ENCODE measurements at regions not wholly inside any gene's neighbourhood (a gene's known extent, or its start where the extent isn't known, plus 50 kb on each side); places are given as distances from the start of the nearest gene placed in this dataset.

DNA sequence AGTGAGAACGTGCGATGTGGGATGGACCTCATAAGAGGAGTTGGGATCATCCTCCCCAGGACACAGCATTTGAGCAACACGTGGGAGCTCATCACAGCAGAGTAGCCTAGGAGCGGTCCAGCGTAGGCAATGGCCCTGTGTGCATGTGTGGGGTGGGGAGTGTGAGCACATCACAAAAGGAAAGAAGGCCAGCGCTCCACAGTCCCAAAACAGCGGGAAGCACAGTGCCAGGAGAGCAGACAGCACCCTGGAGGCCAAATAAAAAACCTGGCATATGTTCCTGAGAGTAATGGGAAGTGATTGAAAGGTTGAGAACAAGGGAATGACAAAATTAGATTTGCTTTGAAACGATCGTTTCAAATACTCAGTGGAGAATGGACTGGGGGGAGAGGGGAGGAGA is 226.0 kb downstream of the C7orf25 start:
- Histone ChIP-seq H3K4me3 (replicated peaks in 1 of 2; ENCODE audit: low read depth in 1 of 2, low read length in 2 of 2) (no peak overlapping the region), H3K36me3 (ENCODE audit: control insufficient read depth in 1 of 2, insufficient read depth in 2 of 2, low read length in 2 of 2) (no peaks in the 10 kb centered on the region), H3K9me2 (ENCODE audit: insufficient read depth) (no peaks in the 10 kb centered on the region), H2AFZ (ENCODE audit: low read depth, low read length, poor library complexity, severe bottlenecking) (no peak overlapping the region), H3K4me1 (ENCODE audit: control insufficient read depth in 1 of 2, insufficient read depth in 2 of 2, low read length in 2 of 2) (no peaks in the 10 kb centered on the region), H3K27ac (ENCODE audit: low read depth, low read length) (no peak overlapping the region), H4K20me1 (ENCODE audit: insufficient read depth) (no peaks in the 10 kb centered on the region), H3K9me3 (ENCODE audit: control insufficient read depth in 1 of 2, insufficient read depth in 1 of 2, low read depth in 1 of 2, low read length in 2 of 2) (no peaks in the 10 kb centered on the region), H3K9ac (ENCODE audit: low read length) (no peak overlapping the region), H3K79me2 (ENCODE audit: insufficient read depth, low read length) (no peaks in the 10 kb centered on the region), H3K4me2 (ENCODE audit: low read length) (no peak overlapping the region), H3K27me3 (ENCODE audit: insufficient read depth, low read length) (no peaks in the 10 kb centered on the region; the same call in 1 of the 2 replicates)
- intact Hi-C loops (cut with micrococcal nuclease) = no loop called here
- CTCF ChIA-PET = no interaction called here
- TF ChIP-seq, protein P1, sequence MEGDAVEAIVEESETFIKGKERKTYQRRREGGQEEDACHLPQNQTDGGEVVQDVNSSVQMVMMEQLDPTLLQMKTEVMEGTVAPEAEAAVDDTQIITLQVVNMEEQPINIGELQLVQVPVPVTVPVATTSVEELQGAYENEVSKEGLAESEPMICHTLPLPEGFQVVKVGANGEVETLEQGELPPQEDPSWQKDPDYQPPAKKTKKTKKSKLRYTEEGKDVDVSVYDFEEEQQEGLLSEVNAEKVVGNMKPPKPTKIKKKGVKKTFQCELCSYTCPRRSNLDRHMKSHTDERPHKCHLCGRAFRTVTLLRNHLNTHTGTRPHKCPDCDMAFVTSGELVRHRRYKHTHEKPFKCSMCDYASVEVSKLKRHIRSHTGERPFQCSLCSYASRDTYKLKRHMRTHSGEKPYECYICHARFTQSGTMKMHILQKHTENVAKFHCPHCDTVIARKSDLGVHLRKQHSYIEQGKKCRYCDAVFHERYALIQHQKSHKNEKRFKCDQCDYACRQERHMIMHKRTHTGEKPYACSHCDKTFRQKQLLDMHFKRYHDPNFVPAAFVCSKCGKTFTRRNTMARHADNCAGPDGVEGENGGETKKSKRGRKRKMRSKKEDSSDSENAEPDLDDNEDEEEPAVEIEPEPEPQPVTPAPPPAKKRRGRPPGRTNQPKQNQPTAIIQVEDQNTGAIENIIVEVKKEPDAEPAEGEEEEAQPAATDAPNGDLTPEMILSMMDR (IDR thresholded peaks at IDR 0.05 in 2 of 3, conservative IDR thresholded peaks at IDR 0.05 in 1 of 3; ENCODE audit: borderline replicate concordance in 1 of 3, insufficient read depth in 1 of 3, low read depth in 2 of 3, low read length in 2 of 3) = no peak
- TF ChIP-seq, protein P2, sequence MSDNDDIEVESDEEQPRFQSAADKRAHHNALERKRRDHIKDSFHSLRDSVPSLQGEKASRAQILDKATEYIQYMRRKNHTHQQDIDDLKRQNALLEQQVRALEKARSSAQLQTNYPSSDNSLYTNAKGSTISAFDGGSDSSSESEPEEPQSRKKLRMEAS (IDR thresholded peaks at IDR 0.05) = no peak
- TF ChIP-seq SP1 (IDR thresholded peaks at IDR 0.05; ENCODE audit: low read depth) = no peak
- TF ChIP-seq EGR1 (IDR thresholded peaks at IDR 0.05; ENCODE audit: low read depth) = no peak
- no TSS peak for BruUV-seq (replicated peaks)
- POLR2A ChIA-PET = no interaction called here
- DNase-seq (ENCODE audit: low read depth, low spot score) = no peak
- no peak for ATAC-seq
- RAD21 ChIA-PET (ENCODE audit: low non-redundant PET in 1 of 2, low total read pairs in 2 of 2, uncharacterized antibody in 2 of 2, unreplicated experiment in 2 of 2) = no interaction called here

DNA sequence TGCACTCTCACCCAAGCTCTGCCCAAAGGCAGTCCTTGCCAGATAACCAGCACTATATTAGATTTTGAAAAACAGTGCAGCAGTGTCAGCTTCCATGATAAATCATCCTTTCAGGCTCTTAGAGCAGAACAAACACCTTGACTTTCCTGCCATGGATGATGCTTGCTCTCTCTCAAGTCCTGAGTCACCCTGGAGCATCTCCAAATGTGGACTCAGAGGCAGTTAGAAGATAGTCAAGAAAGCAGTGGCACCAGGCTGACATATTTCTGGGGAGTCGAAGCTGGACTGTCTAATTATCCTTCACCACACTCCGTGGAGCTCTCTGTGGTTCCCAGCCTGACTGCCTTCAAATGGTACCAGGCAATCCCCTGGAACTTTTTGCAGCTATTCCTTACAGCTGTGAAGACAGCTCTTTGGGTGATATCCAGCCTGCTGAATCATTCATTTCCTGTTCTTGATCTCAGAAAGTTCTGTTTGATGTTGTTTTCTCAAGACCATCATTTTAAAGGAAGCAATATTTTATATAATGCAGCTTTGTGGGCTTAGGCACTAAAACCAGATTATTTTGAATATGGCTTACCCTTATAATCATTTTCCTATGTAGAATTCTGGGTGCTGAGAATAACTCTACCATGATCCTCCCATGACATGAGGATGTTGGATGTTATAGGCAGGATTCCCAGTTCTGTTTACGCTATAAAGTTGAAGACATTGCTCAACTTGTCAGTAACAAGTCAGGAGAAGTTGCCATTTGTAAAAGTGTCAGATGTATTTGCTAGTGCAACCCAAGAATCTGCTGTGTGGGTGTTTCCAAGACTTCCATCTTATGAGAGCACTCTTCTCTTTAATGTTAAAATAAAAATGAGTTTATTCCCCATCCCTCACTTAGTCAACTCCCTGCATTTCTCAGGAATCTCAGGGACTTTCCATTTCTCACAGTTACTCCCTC is 233.8 kb downstream of the C7orf25 start:
- no peaks in the 10 kb centered on the region for H3K27me3 ChIP-seq (ENCODE audit: insufficient read depth, low read length)
- no peak for DNase-seq (ENCODE audit: low read depth, low spot score)
- no peaks in the 10 kb centered on the region for H3K36me3 ChIP-seq (ENCODE audit: control insufficient read depth in 1 of 2, insufficient read depth in 2 of 2, low read length in 2 of 2)
- ATAC-seq = no peak
- H3K4me2 ChIP-seq (ENCODE audit: low read length) = no peak overlapping the region
- ChIA-PET CTCF (no interaction called here), POLR2A (no interaction called here), RAD21 (ENCODE audit: low non-redundant PET in 1 of 2, low total read pairs in 2 of 2, uncharacterized antibody in 2 of 2, unreplicated experiment in 2 of 2) (no interaction called here)
- intact Hi-C loops (cut with micrococcal nuclease) = no loop called here
- H3K9me2 ChIP-seq (ENCODE audit: insufficient read depth) = no peaks in the 10 kb centered on the region
- H3K9me3 ChIP-seq (ENCODE audit: control insufficient read depth in 1 of 2, insufficient read depth in 1 of 2, low read depth in 1 of 2, low read length in 2 of 2) = no peaks in the 10 kb centered on the region
- no peak overlapping the region for H3K27ac ChIP-seq (ENCODE audit: low read depth, low read length)
- H3K9ac ChIP-seq (ENCODE audit: low read length) = no peak overlapping the region
- H3K4me3 ChIP-seq (replicated peaks in 1 of 2; ENCODE audit: low read depth in 1 of 2, low read length in 2 of 2) = no peak overlapping the region
- TF ChIP-seq JUND (IDR thresholded peaks at IDR 0.05) = no peak
- TF ChIP-seq, protein P3, sequence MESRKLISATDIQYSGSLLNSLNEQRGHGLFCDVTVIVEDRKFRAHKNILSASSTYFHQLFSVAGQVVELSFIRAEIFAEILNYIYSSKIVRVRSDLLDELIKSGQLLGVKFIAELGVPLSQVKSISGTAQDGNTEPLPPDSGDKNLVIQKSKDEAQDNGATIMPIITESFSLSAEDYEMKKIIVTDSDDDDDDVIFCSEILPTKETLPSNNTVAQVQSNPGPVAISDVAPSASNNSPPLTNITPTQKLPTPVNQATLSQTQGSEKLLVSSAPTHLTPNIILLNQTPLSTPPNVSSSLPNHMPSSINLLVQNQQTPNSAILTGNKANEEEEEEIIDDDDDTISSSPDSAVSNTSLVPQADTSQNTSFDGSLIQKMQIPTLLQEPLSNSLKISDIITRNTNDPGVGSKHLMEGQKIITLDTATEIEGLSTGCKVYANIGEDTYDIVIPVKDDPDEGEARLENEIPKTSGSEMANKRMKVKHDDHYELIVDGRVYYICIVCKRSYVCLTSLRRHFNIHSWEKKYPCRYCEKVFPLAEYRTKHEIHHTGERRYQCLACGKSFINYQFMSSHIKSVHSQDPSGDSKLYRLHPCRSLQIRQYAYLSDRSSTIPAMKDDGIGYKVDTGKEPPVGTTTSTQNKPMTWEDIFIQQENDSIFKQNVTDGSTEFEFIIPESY (IDR thresholded peaks at IDR 0.05; ENCODE audit: extremely low read depth, insufficient replicate concordance, low read length) = no peak
- no peak for TF ChIP-seq ZNF274 (IDR thresholded peaks at IDR 0.05; ENCODE audit: low read depth, low read length)
- no peak for TF ChIP-seq ELF1 (IDR thresholded peaks at IDR 0.05; ENCODE audit: borderline replicate concordance, low read depth)
- H3K79me2 ChIP-seq (ENCODE audit: insufficient read depth, low read length) = no peaks in the 10 kb centered on the region
- H3K4me1 ChIP-seq (ENCODE audit: control insufficient read depth in 1 of 2, insufficient read depth in 2 of 2, low read length in 2 of 2) = no peaks in the 10 kb centered on the region
- H4K20me1 ChIP-seq (ENCODE audit: insufficient read depth) = no peaks in the 10 kb centered on the region
- H2AFZ ChIP-seq (ENCODE audit: low read depth, low read length, poor library complexity, severe bottlenecking) = no peak overlapping the region
- BruUV-seq (replicated peaks) = no TSS peak
